CD4-positive, alpha-beta T cell (primary cell): ENCODE measurements at regions not wholly inside any gene's neighbourhood (a gene's known extent, or its start where the extent isn't known, plus 50 kb on each side); places are given as distances from the start of the nearest gene placed in this dataset.

ENCODE experiments used
- ATAC-seq: fragments of 200-7000 bp; cut with Tn5 transposase; one replicate; pipeline ENCODE4 v1.10.0; 2022; ENCODE audit warnings: mild to moderate bottlenecking; ENCODE audit not compliant: poor library complexity
- CTCF ChIA-PET: fragments of 350-600 bp; sonication (Branson Sonifier 250); formaldehyde crosslinking; loops from one replicate; lab custom pipeline; 2021; ENCODE audit warnings: antibody characterized with exemption, inconsistent platforms; lab: Charles Lee
- POLR2A ChIA-PET: fragments of 350-600 bp; sonication (Branson Sonifier 250); formaldehyde crosslinking; loops from one replicate; lab custom pipeline; 2021; ENCODE audit warnings: antibody characterized with exemption, inconsistent platforms; lab: Charles Lee
- DNase-seq, 14 experiments: peaks; one replicate each; pipeline ENCODE4 v3.0.0-alpha.2; 2013 to 2020; ENCODE audit warnings: mixed read lengths in 2 of 14
- H3K27ac ChIP-seq, 2 donors: one replicate each; pipeline versions ENCODE4 v1.5.1 to v1.7.0; 2013; ENCODE audit warnings: low read length in 2 of 2, low read depth in 1 of 2, mild to moderate bottlenecking in 1 of 2
- H3K27me3 ChIP-seq, 2 experiments: 1 replicate in 1 of 2; 2 replicates in 1 of 2; pipeline versions ENCODE4 v1.6.1 to v1.7.0; 2013; ENCODE audit warnings: low read length in 2 of 2, control low read depth in 1 of 2, mild to moderate bottlenecking in 1 of 2, moderate library complexity in 1 of 2; ENCODE audit not compliant: insufficient read depth in 2 of 2, control insufficient read depth in 1 of 2
- H3K36me3 ChIP-seq: one replicate; pipeline ENCODE4 v1.6.1; 2013; ENCODE audit warnings: low read length, control low read depth; ENCODE audit not compliant: insufficient read depth
- H3K4me1 ChIP-seq: one replicate; pipeline ENCODE4 v1.6.1; 2013; ENCODE audit warnings: low read length, control low read depth; ENCODE audit not compliant: insufficient read depth
- H3K4me3 ChIP-seq: one replicate; pipeline ENCODE4 v1.5.1; 2013; ENCODE audit warnings: mild to moderate bottlenecking, low read length, moderate library complexity
- H3K9me3 ChIP-seq, 2 experiments: 1 replicate in 1 of 2; 2 replicates in 1 of 2; pipeline versions ENCODE4 v1.6.1 to v1.7.0; 2013; ENCODE audit warnings: low read length in 2 of 2, mild to moderate bottlenecking in 2 of 2, control low read depth in 1 of 2, moderate library complexity in 1 of 2; ENCODE audit not compliant: control insufficient read depth in 1 of 2, insufficient read depth in 1 of 2
- H3K27ac Mint-ChIP-seq: one replicate; pipeline ENCODE4 v1.8.0; 2020; ENCODE audit warnings: mixed read lengths
- H3K27me3 Mint-ChIP-seq: one replicate; pipeline ENCODE4 v1.8.0; 2021; ENCODE audit warnings: mixed read lengths
- H3K36me3 Mint-ChIP-seq: one replicate; pipeline ENCODE4 v1.8.0; 2021; ENCODE audit warnings: low read depth, mixed read lengths
- H3K4me1 Mint-ChIP-seq: one replicate; pipeline ENCODE4 v1.8.0; 2021; ENCODE audit warnings: low read depth, mixed read lengths
- H3K4me3 Mint-ChIP-seq: one replicate; pipeline ENCODE4 v1.8.0; 2020; ENCODE audit warnings: mild to moderate bottlenecking, mixed read lengths
- H3K9me3 Mint-ChIP-seq: one replicate; pipeline ENCODE4 v1.8.0; 2020; ENCODE audit warnings: mixed read lengths
- CTCF ChIP-seq: fragments of 200-600 bp; IDR thresholded peaks from one replicate; pipeline ENCODE4 v1.8.0; 2022; ENCODE audit warnings: antibody characterized with exemption, mild to moderate bottlenecking
- intact Hi-C, 2 experiments: fragments of 100-400 bp; cut with DNase I in 1 of 2; cut with micrococcal nuclease in 1 of 2; formaldehyde crosslinking; loops; one replicate each; pipeline versions ENCODE4 v1.15.1 to v1.9.0; 2023 to 2025; cut with DNase I, micrococcal nuclease

GRCh38 chr3:152183473-152183872 lies 85.3 kb upstream of the MBNL1 start:
- ChIA-PET CTCF (interaction anchor here (0.5 to 2.3 kb wide), 32 partner anchors 9 to 289 kb away, joined by 3 to 17 read pairs (median 4); partner anchors contain the start of gene MBNL1), POLR2A (interaction anchor here (0.6 to 4.5 kb wide), 26 partner anchors 10 to 289 kb away, joined by 3 to 55 read pairs (median 3); partner anchors contain the start of gene MBNL1)
- ATAC-seq (peak; percentile 91), DNase-seq (peak in 13 of 14 experiments; percentile 31 to 80 (median 39))
- Histone ChIP-seq H3K36me3 (no peaks in the 10 kb centered on the region), H3K4me3 (no peak overlapping the region), H3K27me3 (no peaks in the 10 kb centered on the region), H3K9me3 (no peaks in the 10 kb centered on the region), H3K27ac (no peak overlapping the region), H3K4me1 (peaks cover 11% of the 10 kb centered on the region)
- intact Hi-C loops = loop anchor here (1.0 to 5.0 kb wide), 4 partner anchors 84 to 289 kb away; partner anchors contain the start of gene MBNL1 (in 1 of the 2)
- H3K4me3 Mint-ChIP-seq = peak overlapping the region; percentile 45
- H3K9me3 Mint-ChIP-seq = no peaks in the 10 kb centered on the region
- no peaks in the 10 kb centered on the region for H3K27me3 Mint-ChIP-seq
- peak overlapping the region; percentile 6 for H3K27ac Mint-ChIP-seq
- TF ChIP-seq CTCF = peak; percentile 86
- peaks cover 63% of the 10 kb centered on the region for H3K4me1 Mint-ChIP-seq
- H3K36me3 Mint-ChIP-seq = no peaks in the 10 kb centered on the region

- H3K4me1 Mint-ChIP-seq = peaks cover 64% of the 10 kb centered on the region
- no peaks in the 10 kb centered on the region for H3K36me3 Mint-ChIP-seq
- ChIA-PET CTCF (interaction anchor here (0.6 to 2.3 kb wide), 9 partner anchors 17 to 259 kb away, joined by 3 to 14 read pairs (median 3); partner anchors contain the start of gene MBNL1), POLR2A (interaction anchor here (0.6 to 4.5 kb wide), 11 partner anchors 13 to 1481 kb away, joined by 3 to 55 read pairs (median 3); partner anchors contain the start of gene MBNL1)
- DNase-seq (no peak), ATAC-seq (no peak)
- no peak overlapping the region for H3K4me3 Mint-ChIP-seq
- H3K27me3 ChIP-seq = no peaks in the 10 kb centered on the region
- intact Hi-C loops = loop anchor here in 1 of 2 experiments (5.0 kb wide), 2 partner anchors 82 to 287 kb away; partner anchors contain the start of gene MBNL1
- H3K4me1 ChIP-seq = peaks cover 12% of the 10 kb centered on the region
- no peak overlapping the region for H3K4me3 ChIP-seq
- H3K9me3 Mint-ChIP-seq = no peaks in the 10 kb centered on the region
- TF ChIP-seq CTCF = no peak
- no peaks in the 10 kb centered on the region for H3K36me3 ChIP-seq
- no peaks in the 10 kb centered on the region for H3K27me3 Mint-ChIP-seq
- H3K27ac Mint-ChIP-seq = no peak overlapping the region
- H3K9me3 ChIP-seq = no peaks in the 10 kb centered on the region
- no peak overlapping the region for H3K27ac ChIP-seq
Observed at GRCh38 chr3:152184971-152185686, 83.6 kb upstream of the MBNL1 start.

- Mint-ChIP-seq H3K4me1 (peaks cover 71% of the 10 kb centered on the region), H3K27ac (no peak overlapping the region), H3K9me3 (no peaks in the 10 kb centered on the region), H3K4me3 (no peak overlapping the region), H3K36me3 (no peaks in the 10 kb centered on the region), H3K27me3 (no peaks in the 10 kb centered on the region)
- H3K27ac ChIP-seq = no peak overlapping the region
- no peaks in the 10 kb centered on the region for H3K9me3 ChIP-seq
- no peaks in the 10 kb centered on the region for H3K27me3 ChIP-seq
- ChIA-PET CTCF (interaction anchor here (0.6 to 1.8 kb wide), 8 partner anchors 12 to 281 kb away, joined by 3 to 4 read pairs (median 3); no protein-coding TSS in a partner anchor), POLR2A (interaction anchor here (0.6 to 4.5 kb wide), 7 partner anchors 18 to 146 kb away, joined by 3 to 55 read pairs (median 3); partner anchors contain the start of gene MBNL1)
- H3K4me3 ChIP-seq = no peak overlapping the region
- ATAC-seq (no peak), DNase-seq (no peak)
- peaks cover 12% of the 10 kb centered on the region for H3K4me1 ChIP-seq
- no peak for TF ChIP-seq CTCF
- no peaks in the 10 kb centered on the region for H3K36me3 ChIP-seq
- intact Hi-C loops = no loop called here
Observed at GRCh38 chr3:152185891-152186630, 82.7 kb upstream of the MBNL1 start.
